ENCODE measurements at regions not wholly inside any gene's neighbourhood (a gene's known extent, or its start where the extent isn't known, plus 50 kb on each side); places are given as distances from the start of the nearest gene placed in this dataset.

- H3K36me3 ChIP-seq = no peaks in the 10 kb centered on the region
- no peaks in the 10 kb centered on the region for H3K9me3 ChIP-seq
- in situ Hi-C loops (cut with MboI; ENCODE audit: low pct_ligation_motif_present in 1 of 4, low pct_unique_long_range_greater_than_20kb in 1 of 4, low sequenced_read_pairs in 3 of 4) (no loop called here), intact Hi-C loops (cut with DNase I; ENCODE audit: low total_unique reads) (no loop called here)
- peaks cover 0 to 5% (median 0%) of the 10 kb centered on the region in 4 donors for H3K4me1 ChIP-seq
- WGBS, 2 donors (ENCODE audit: low coverage in 1 of 2) = 96 to 100% methylated on average over 1 of the region's 1 CpG
- no peak overlapping the region for H3K27ac ChIP-seq
- H3K27me3 ChIP-seq = no peaks in the 10 kb centered on the region
- no peak for DNase-seq
- TF ChIP-seq POLR2AphosphoS5 (IDR thresholded peaks at IDR 0.05) (no peak), EP300 (IDR thresholded peaks at IDR 0.05; ENCODE audit: low read depth) (no peak)
- H3K4me3 ChIP-seq = no peak overlapping the region
These were observed 175.4 kb upstream of the PELI2 start for GRCh38 chr14:55942826-55943225.

- Histone ChIP-seq H3K4me1 (peaks cover 0 to 5% (median 0%) of the 10 kb centered on the region in 4 donors), H3K9me3 (no peaks in the 10 kb centered on the region), H3K27me3 (no peaks in the 10 kb centered on the region), H3K4me3 (no peak overlapping the region), H3K27ac (no peak overlapping the region), H3K36me3 (no peaks in the 10 kb centered on the region)
- DNase-seq = no peak
- no peak for TF ChIP-seq EP300 (IDR thresholded peaks at IDR 0.05; ENCODE audit: low read depth)
- TF ChIP-seq POLR2AphosphoS5 (IDR thresholded peaks at IDR 0.05) = no peak
- TF ChIP-seq POLR2A (IDR thresholded peaks at IDR 0.05) = no peak
- no peak for TF ChIP-seq CTCF (IDR thresholded peaks at IDR 0.05)
- intact Hi-C loops (cut with DNase I; ENCODE audit: low total_unique reads) (no loop called here), in situ Hi-C loops (cut with MboI; ENCODE audit: low pct_ligation_motif_present in 1 of 4, low pct_unique_long_range_greater_than_20kb in 1 of 4, low sequenced_read_pairs in 3 of 4) (no loop called here)
- 80 to 81% methylated on average over 3 of the region's 3 CpGs for WGBS, 2 donors (ENCODE audit: low coverage in 1 of 2)
These were observed 173.5 kb upstream of the PELI2 start for GRCh38 chr14:55944757-55945156.

- Histone ChIP-seq H3K36me3 (no peaks in the 10 kb centered on the region), H3K27me3 (no peaks in the 10 kb centered on the region), H3K27ac (no peak overlapping the region), H3K4me3 (no peak overlapping the region), H3K4me1 (peaks cover 0 to 5% (median 0%) of the 10 kb centered on the region in 4 donors), H3K9me3 (no peaks in the 10 kb centered on the region)
- no peak for DNase-seq
- WGBS, 2 donors (ENCODE audit: low coverage in 1 of 2) = 71 to 78% methylated on average over 2 of the region's 2 CpGs
- in situ Hi-C loops (cut with MboI; ENCODE audit: low pct_ligation_motif_present in 1 of 4, low pct_unique_long_range_greater_than_20kb in 1 of 4, low sequenced_read_pairs in 3 of 4) (no loop called here), intact Hi-C loops (cut with DNase I; ENCODE audit: low total_unique reads) (no loop called here)
- TF ChIP-seq CTCF (IDR thresholded peaks at IDR 0.05) (no peak), POLR2AphosphoS5 (IDR thresholded peaks at IDR 0.05) (no peak), EP300 (IDR thresholded peaks at IDR 0.05; ENCODE audit: low read depth) (no peak)
These were observed 172.0 kb upstream of the PELI2 start for GRCh38 chr14:55946231-55946630.

- no peak for DNase-seq
- no peaks in the 10 kb centered on the region for H3K36me3 ChIP-seq
- H3K27ac ChIP-seq = no peak overlapping the region
- WGBS, 2 donors (ENCODE audit: low coverage in 1 of 2) = 77 to 85% methylated on average over 3 of the region's 3 CpGs
- no peaks in the 10 kb centered on the region for H3K27me3 ChIP-seq
- TF ChIP-seq EP300 (IDR thresholded peaks at IDR 0.05; ENCODE audit: low read depth) = no peak
- TF ChIP-seq POLR2A (IDR thresholded peaks at IDR 0.05) = no peak
- in situ Hi-C loops (cut with MboI; ENCODE audit: low pct_ligation_motif_present in 1 of 4, low pct_unique_long_range_greater_than_20kb in 1 of 4, low sequenced_read_pairs in 3 of 4) (no loop called here), intact Hi-C loops (cut with DNase I; ENCODE audit: low total_unique reads) (no loop called here)
- no peaks in the 10 kb centered on the region for H3K4me1 ChIP-seq
- no peak overlapping the region for H3K4me3 ChIP-seq
- H3K9me3 ChIP-seq = no peaks in the 10 kb centered on the region
These were observed 169.8 kb upstream of the PELI2 start for GRCh38 chr14:55948399-55948798.

- TF ChIP-seq POLR2A (IDR thresholded peaks at IDR 0.05) (no peak), CTCF (IDR thresholded peaks at IDR 0.05) (no peak)
- no peak for DNase-seq
- in situ Hi-C loops (cut with MboI; ENCODE audit: low pct_ligation_motif_present in 1 of 4, low pct_unique_long_range_greater_than_20kb in 1 of 4, low sequenced_read_pairs in 3 of 4) = no loop called here
- Histone ChIP-seq H3K9me3 (no peaks in the 10 kb centered on the region), H3K4me1 (no peaks in the 10 kb centered on the region), H3K36me3 (no peaks in the 10 kb centered on the region), H3K4me3 (no peak overlapping the region), H3K27ac (no peak overlapping the region), H3K27me3 (no peaks in the 10 kb centered on the region)
- intact Hi-C loops (cut with DNase I; ENCODE audit: low total_unique reads) = no loop called here
- 72 to 74% methylated on average over 3 of the region's 3 CpGs for WGBS, 2 donors (ENCODE audit: low coverage in 1 of 2)
These were observed 168.5 kb upstream of the PELI2 start for GRCh38 chr14:55949708-55950107.
